SK-N-SH (cell line): ENCODE measurements at regions not wholly inside any gene's neighbourhood (a gene's known extent, or its start where the extent isn't known, plus 50 kb on each side); places are given as distances from the start of the nearest gene placed in this dataset.

Experiments
- CTCF ChIA-PET: fragments of 300-600, 350-600 bp; formaldehyde crosslinking; extraction: SDS; loops from one replicate; lab custom pipeline; 2021; lab: Yijun Ruan, JAX
- POLR2A ChIA-PET: fragments of 350-600 bp; sonication (Branson Sonifier 250); formaldehyde crosslinking; extraction: SDS; loops from one replicate; lab custom pipeline; 2020; ENCODE audit warnings: antibody characterized with exemption, inconsistent platforms; lab: Yijun Ruan, JAX
- DNase-seq: peaks from one replicate; pipeline ENCODE4 v3.0.0; 2012
- H2AFZ ChIP-seq: fragments of 200-600 bp; sonication (generic); 2 replicates; pipeline ENCODE4 v1.8.1; 2016; ENCODE audit warnings: antibody characterized with exemption, mild to moderate bottlenecking, low read depth
- H3F3A ChIP-seq: fragments of 200-600 bp; sonication (generic); replicated peaks from 2 replicates; pipeline ENCODE3; 2016; ENCODE audit warnings: antibody characterized with exemption, mild to moderate bottlenecking; ENCODE audit not compliant: insufficient read depth
- H3K27ac ChIP-seq, 2 experiments: fragments of 200-500 bp in 1 of 2; fragments of 200-600 bp in 1 of 2; sonication (Bioruptor generic) in 1 of 2; sonication (generic), shearing (Covaris generic) in 1 of 2; 2 replicates each; pipeline versions ENCODE4 v1.5.1 to v1.6.1; 2014 to 2016; ENCODE audit warnings: low read depth in 2 of 2, inconsistent platforms in 1 of 2, low read length in 1 of 2, mild to moderate bottlenecking in 1 of 2, mixed read lengths in 1 of 2
- H3K27me3 ChIP-seq: fragments of 200-600 bp; sonication (generic), shearing (Covaris generic); 2 replicates; pipeline ENCODE4 v1.6.1; 2016; ENCODE audit warnings: mixed run types; ENCODE audit not compliant: insufficient read depth
- H3K36me3 ChIP-seq, 2 experiments: fragments of 200-500 bp in 1 of 2; fragments of 200-600 bp in 1 of 2; sonication (Bioruptor generic) in 1 of 2; sonication (generic) in 1 of 2; replicated peaks in 1 of 2; 2 replicates each; pipeline versions ENCODE3 to v1.5.1; 2014 to 2016; ENCODE audit warnings: low read length in 1 of 2, mild to moderate bottlenecking in 1 of 2; ENCODE audit not compliant: insufficient read depth in 2 of 2, control insufficient read depth in 1 of 2
- H3K4me1 ChIP-seq, 2 experiments: fragments of 200-500 bp in 1 of 2; fragments of 200-600 bp in 1 of 2; sonication (Bioruptor generic) in 1 of 2; sonication (generic), shearing (Covaris generic) in 1 of 2; 2 replicates each; pipeline versions ENCODE4 v1.5.1 to v1.6.1; 2014 to 2016; ENCODE audit warnings: low read depth in 1 of 2, low read length in 1 of 2, mixed run types in 1 of 2; ENCODE audit not compliant: insufficient read depth in 2 of 2, control insufficient read depth in 1 of 2
- H3K4me2 ChIP-seq: fragments of 200-600 bp; sonication (generic), shearing (Covaris generic); 2 replicates; pipeline ENCODE4 v1.6.1; 2017; ENCODE audit warnings: mixed run types
- H3K4me3 ChIP-seq, 2 experiments: fragments of 200-500 bp in 1 of 2; fragments of 200-600 bp in 1 of 2; sonication (Bioruptor generic) in 1 of 2; sonication (generic), shearing (Covaris generic) in 1 of 2; 2 replicates each; pipeline versions ENCODE4 v1.5.1 to v1.8.1; 2014 to 2016; ENCODE audit warnings: low read depth in 2 of 2, inconsistent platforms in 1 of 2, low read length in 1 of 2, mild to moderate bottlenecking in 1 of 2, mixed read lengths in 1 of 2, moderate library complexity in 1 of 2
- H3K79me2 ChIP-seq: fragments of 200-600 bp; sonication (generic); 2 replicates; pipeline ENCODE4 v1.8.1; 2017; ENCODE audit warnings: mild to moderate bottlenecking; ENCODE audit not compliant: insufficient read depth
- H3K9ac ChIP-seq: fragments of 200-600 bp; sonication (generic); 2 replicates; pipeline ENCODE4 v1.6.1; 2017; ENCODE audit warnings: mixed run types
- H3K9me2 ChIP-seq: fragments of 200-600 bp; sonication (generic); 2 replicates; pipeline ENCODE4 v1.6.1; 2017; ENCODE audit warnings: mixed run types
- H3K9me3 ChIP-seq: fragments of 200-600 bp; sonication (generic); 2 replicates; pipeline ENCODE4 v1.6.1; 2017; ENCODE audit warnings: mixed run types, mild to moderate bottlenecking, moderate library complexity
- H4K20me1 ChIP-seq: fragments of 200-600 bp; sonication (generic); 2 replicates; pipeline ENCODE4 v1.6.1; 2017; ENCODE audit warnings: mild to moderate bottlenecking, mixed run types; ENCODE audit not compliant: insufficient read depth
- ELF1 ChIP-seq: IDR thresholded peaks from 2 replicates; pipeline ENCODE4 v1.4.0; 2012
- EP300 ChIP-seq, 2 experiments: IDR thresholded peaks; 2 replicates each; pipeline versions ENCODE4 v1.4.0 to v1.6.1; 2012; ENCODE audit warnings: borderline replicate concordance in 1 of 2, low read depth in 1 of 2, low read length in 1 of 2
- GABPA ChIP-seq: IDR thresholded peaks from 2 replicates; pipeline ENCODE4 v1.4.0; 2012; ENCODE audit warnings: low read depth, mild to moderate bottlenecking
- GATA2 ChIP-seq: sonication (generic); formaldehyde crosslinking; IDR thresholded peaks from 2 replicates; pipeline ENCODE4 v1.5.0; 2020; ENCODE audit warnings: mild to moderate bottlenecking, missing genetic modification reagents
- JUND ChIP-seq: IDR thresholded peaks from 2 replicates; pipeline ENCODE4 v1.4.0; 2012
- MXI1 ChIP-seq: IDR thresholded peaks from 2 replicates; pipeline ENCODE4 v1.6.1; 2012; ENCODE audit warnings: mild to moderate bottlenecking, low read depth, low read length, improper control_type of control experiment
- NFIC ChIP-seq: IDR thresholded peaks from 2 replicates; pipeline ENCODE4 v1.4.0; 2012; ENCODE audit warnings: borderline replicate concordance
- POLR2AphosphoS5 ChIP-seq: IDR thresholded peaks from 2 replicates; pipeline ENCODE4 v1.6.1; 2012; ENCODE audit warnings: low read depth, low read length
- RAD21 ChIP-seq: IDR thresholded peaks from 2 replicates; pipeline ENCODE4 v1.6.1; 2012; ENCODE audit warnings: mild to moderate bottlenecking, low read length
- RCOR1 ChIP-seq: fragments of 150-350 bp; IDR thresholded peaks from 2 replicates; pipeline ENCODE4 v1.6.1; 2017; ENCODE audit warnings: antibody characterized with exemption, low read length
- RFX5 ChIP-seq: IDR thresholded peaks from 2 replicates; pipeline ENCODE4 v1.6.1; 2012; ENCODE audit warnings: mild to moderate bottlenecking, improper control_type of control experiment, low read length
- RXRA ChIP-seq: IDR thresholded peaks from 2 replicates; pipeline ENCODE4 v1.4.0; 2012; ENCODE audit warnings: low read depth, mild to moderate bottlenecking, borderline replicate concordance
- TAF1 ChIP-seq: IDR thresholded peaks from 2 replicates; pipeline ENCODE4 v1.6.1; 2012; ENCODE audit warnings: low read depth, mild to moderate bottlenecking, low read length, moderate library complexity, borderline replicate concordance
- TCF12 ChIP-seq: IDR thresholded peaks from 2 replicates; pipeline ENCODE4 v1.4.0; 2012
- TEAD4 ChIP-seq: IDR thresholded peaks from 2 replicates; pipeline ENCODE4 v1.4.0; 2012; ENCODE audit warnings: mild to moderate bottlenecking, borderline replicate concordance; ENCODE audit not compliant: insufficient read depth
- YY1 ChIP-seq: IDR thresholded peaks from 2 replicates; pipeline ENCODE4 v1.4.0; 2012; ENCODE audit warnings: low read depth, mild to moderate bottlenecking
- WGBS: methylation state at CpG from one replicate; pipeline ENCODE4 v1.1.6; 2017; ENCODE audit warnings: low lambda C conversion rate; 5-methylcytosine and 5-hydroxymethylcytosine counted together
- TF ChIP-seq, protein P1 (sequence below): IDR thresholded peaks from 2 replicates; pipeline ENCODE4 v1.6.1; 2012; ENCODE audit warnings: mild to moderate bottlenecking, low read depth, low read length, moderate library complexity
- TF ChIP-seq, protein P2 (sequence below): IDR thresholded peaks from 2 replicates; pipeline ENCODE4; 2012
- TF ChIP-seq, protein P3 (sequence below): fragments of 150-350 bp; IDR thresholded peaks from 2 replicates; pipeline ENCODE4 v1.6.1; 2017; ENCODE audit warnings: antibody characterized with exemption, low read length, low read depth, borderline replicate concordance
- TF ChIP-seq, protein P4 (sequence below): fragments of 150-350 bp; IDR thresholded peaks from 2 replicates; pipeline ENCODE4 v1.6.1; 2016; ENCODE audit warnings: mild to moderate bottlenecking, low read depth, low read length
- TF ChIP-seq, protein P5 (sequence below): IDR thresholded peaks from 2 replicates; pipeline ENCODE4 v1.4.0; 2012; ENCODE audit warnings: low read depth

DNA sequence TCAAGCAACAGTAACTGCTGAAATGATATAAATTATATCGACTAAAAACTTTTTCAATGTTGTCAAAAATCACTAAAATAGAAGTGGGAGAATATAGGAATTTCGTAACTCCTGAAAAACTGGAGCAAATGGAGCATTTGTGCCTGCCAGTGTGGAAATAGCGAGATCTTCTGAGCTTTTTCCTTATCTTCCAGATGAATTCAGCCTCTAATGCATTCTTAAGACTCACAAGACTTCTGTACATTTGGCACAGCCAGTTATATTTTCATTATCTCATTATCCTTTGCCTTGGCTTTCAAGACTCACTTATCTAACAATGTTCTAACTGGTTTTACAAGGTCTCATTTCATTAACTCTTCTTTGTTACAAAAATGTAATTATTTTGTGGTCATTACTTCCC is 252.4 kb downstream of the GXYLT1 start (continued):
- TF ChIP-seq, protein P1, sequence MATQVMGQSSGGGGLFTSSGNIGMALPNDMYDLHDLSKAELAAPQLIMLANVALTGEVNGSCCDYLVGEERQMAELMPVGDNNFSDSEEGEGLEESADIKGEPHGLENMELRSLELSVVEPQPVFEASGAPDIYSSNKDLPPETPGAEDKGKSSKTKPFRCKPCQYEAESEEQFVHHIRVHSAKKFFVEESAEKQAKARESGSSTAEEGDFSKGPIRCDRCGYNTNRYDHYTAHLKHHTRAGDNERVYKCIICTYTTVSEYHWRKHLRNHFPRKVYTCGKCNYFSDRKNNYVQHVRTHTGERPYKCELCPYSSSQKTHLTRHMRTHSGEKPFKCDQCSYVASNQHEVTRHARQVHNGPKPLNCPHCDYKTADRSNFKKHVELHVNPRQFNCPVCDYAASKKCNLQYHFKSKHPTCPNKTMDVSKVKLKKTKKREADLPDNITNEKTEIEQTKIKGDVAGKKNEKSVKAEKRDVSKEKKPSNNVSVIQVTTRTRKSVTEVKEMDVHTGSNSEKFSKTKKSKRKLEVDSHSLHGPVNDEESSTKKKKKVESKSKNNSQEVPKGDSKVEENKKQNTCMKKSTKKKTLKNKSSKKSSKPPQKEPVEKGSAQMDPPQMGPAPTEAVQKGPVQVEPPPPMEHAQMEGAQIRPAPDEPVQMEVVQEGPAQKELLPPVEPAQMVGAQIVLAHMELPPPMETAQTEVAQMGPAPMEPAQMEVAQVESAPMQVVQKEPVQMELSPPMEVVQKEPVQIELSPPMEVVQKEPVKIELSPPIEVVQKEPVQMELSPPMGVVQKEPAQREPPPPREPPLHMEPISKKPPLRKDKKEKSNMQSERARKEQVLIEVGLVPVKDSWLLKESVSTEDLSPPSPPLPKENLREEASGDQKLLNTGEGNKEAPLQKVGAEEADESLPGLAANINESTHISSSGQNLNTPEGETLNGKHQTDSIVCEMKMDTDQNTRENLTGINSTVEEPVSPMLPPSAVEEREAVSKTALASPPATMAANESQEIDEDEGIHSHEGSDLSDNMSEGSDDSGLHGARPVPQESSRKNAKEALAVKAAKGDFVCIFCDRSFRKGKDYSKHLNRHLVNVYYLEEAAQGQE, result no peak
- TF ChIP-seq, protein P2, sequence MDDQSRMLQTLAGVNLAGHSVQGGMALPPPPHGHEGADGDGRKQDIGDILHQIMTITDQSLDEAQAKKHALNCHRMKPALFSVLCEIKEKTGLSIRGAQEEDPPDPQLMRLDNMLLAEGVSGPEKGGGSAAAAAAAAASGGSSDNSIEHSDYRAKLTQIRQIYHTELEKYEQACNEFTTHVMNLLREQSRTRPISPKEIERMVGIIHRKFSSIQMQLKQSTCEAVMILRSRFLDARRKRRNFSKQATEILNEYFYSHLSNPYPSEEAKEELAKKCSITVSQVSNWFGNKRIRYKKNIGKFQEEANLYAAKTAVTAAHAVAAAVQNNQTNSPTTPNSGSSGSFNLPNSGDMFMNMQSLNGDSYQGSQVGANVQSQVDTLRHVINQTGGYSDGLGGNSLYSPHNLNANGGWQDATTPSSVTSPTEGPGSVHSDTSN, result no peak
- TF ChIP-seq MXI1, result no peak
- no peak for TF ChIP-seq POLR2AphosphoS5
- TF ChIP-seq, protein P3, sequence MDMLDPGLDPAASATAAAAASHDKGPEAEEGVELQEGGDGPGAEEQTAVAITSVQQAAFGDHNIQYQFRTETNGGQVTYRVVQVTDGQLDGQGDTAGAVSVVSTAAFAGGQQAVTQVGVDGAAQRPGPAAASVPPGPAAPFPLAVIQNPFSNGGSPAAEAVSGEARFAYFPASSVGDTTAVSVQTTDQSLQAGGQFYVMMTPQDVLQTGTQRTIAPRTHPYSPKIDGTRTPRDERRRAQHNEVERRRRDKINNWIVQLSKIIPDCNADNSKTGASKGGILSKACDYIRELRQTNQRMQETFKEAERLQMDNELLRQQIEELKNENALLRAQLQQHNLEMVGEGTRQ, result no peak

DNA sequence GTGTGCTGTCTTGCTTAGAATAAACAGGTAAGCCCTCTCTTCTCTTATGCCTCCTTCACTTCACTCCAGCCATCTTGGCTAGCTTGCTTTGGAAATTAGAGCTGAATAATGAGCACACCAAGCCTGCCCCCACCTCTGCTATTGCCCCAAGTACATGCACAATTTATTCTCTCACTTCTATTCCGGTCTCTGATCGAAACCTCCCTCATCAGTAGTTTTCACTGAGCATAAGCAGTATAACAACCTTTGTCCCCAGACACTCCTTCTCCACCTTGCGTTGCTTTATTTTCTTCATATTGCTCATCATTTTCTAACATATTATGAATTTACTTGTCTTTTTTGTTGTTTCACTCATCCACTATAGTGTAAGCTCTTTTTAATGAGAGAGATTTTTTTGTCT is 253.4 kb downstream of the GXYLT1 start:
- H3K27ac ChIP-seq, result no peak overlapping the region
- no peak overlapping the region for H3K4me2 ChIP-seq
- no peak overlapping the region for H2AFZ ChIP-seq
- no peaks in the 10 kb centered on the region for H3K36me3 ChIP-seq
- POLR2A ChIA-PET, result no interaction called here
- H3K4me1 ChIP-seq, result no peaks in the 10 kb centered on the region
- no peak for DNase-seq
- H3K4me3 ChIP-seq, result no peak overlapping the region
- no peaks in the 10 kb centered on the region for H3F3A ChIP-seq
- H3K79me2 ChIP-seq, result no peaks in the 10 kb centered on the region
- H3K9me2 ChIP-seq, result no peaks in the 10 kb centered on the region
- H3K9ac ChIP-seq, result no peak overlapping the region
- CTCF ChIA-PET, result interaction anchor here (0.7 kb wide), 1 partner anchor 621 kb away, joined by 3 read pairs; no protein-coding TSS in a partner anchor
- no peaks in the 10 kb centered on the region for H4K20me1 ChIP-seq
- WGBS, result 78% methylated on average over 3 of the region's 3 CpGs
- no peak for TF ChIP-seq RFX5
- TF ChIP-seq GATA2 (CRISPR knock-in tag), result no peak
- TF ChIP-seq, protein P2, result no peak
- TF ChIP-seq YY1, result no peak
- no peak for TF ChIP-seq GABPA
- TF ChIP-seq, protein P4, sequence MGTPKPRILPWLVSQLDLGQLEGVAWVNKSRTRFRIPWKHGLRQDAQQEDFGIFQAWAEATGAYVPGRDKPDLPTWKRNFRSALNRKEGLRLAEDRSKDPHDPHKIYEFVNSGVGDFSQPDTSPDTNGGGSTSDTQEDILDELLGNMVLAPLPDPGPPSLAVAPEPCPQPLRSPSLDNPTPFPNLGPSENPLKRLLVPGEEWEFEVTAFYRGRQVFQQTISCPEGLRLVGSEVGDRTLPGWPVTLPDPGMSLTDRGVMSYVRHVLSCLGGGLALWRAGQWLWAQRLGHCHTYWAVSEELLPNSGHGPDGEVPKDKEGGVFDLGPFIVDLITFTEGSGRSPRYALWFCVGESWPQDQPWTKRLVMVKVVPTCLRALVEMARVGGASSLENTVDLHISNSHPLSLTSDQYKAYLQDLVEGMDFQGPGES, result no peak
- TF ChIP-seq, protein P1, result no peak
- TF ChIP-seq RXRA, result no peak
- no peak for TF ChIP-seq ELF1
- no peak for TF ChIP-seq RAD21
- TF ChIP-seq TCF12, result no peak
- no peak for TF ChIP-seq RCOR1
- TF ChIP-seq EP300 (IDR thresholded peaks at IDR 0.05; ENCODE audit: borderline replicate concordance in 1 of 2, low read depth in 1 of 2, low read length in 1 of 2), result no peak
- TF ChIP-seq JUND, result no peak
- TF ChIP-seq, protein P5, sequence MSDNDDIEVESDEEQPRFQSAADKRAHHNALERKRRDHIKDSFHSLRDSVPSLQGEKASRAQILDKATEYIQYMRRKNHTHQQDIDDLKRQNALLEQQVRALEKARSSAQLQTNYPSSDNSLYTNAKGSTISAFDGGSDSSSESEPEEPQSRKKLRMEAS, result no peak
- no peak for TF ChIP-seq NFIC
- no peak for TF ChIP-seq TEAD4
- TF ChIP-seq TAF1, result no peak
- H3K27me3 ChIP-seq, result no peaks in the 10 kb centered on the region
- no peaks in the 10 kb centered on the region for H3K9me3 ChIP-seq
